ENCODE measurements at regions not wholly inside any gene's neighbourhood (a gene's known extent, or its start where the extent isn't known, plus 50 kb on each side); places are given as distances from the start of the nearest gene placed in this dataset.

- TF ChIP-seq CTCF (conservative IDR thresholded peaks at IDR 0.05 in 1 of 2, IDR thresholded peaks at IDR 0.05 in 1 of 2; ENCODE audit: low read depth in 1 of 2, low read length in 2 of 2) = no peak
- TF ChIP-seq EZH2 (IDR thresholded peaks at IDR 0.05; ENCODE audit: low read length, missing control alignments) = no peak
Observed at GRCh38 chrX:34778916-34779315, 121.8 kb upstream of the TMEM47 start.
